ENCODE measurements at regions not wholly inside any gene's neighbourhood (a gene's known extent, or its start where the extent isn't known, plus 50 kb on each side); places are given as distances from the start of the nearest gene placed in this dataset.

DNA sequence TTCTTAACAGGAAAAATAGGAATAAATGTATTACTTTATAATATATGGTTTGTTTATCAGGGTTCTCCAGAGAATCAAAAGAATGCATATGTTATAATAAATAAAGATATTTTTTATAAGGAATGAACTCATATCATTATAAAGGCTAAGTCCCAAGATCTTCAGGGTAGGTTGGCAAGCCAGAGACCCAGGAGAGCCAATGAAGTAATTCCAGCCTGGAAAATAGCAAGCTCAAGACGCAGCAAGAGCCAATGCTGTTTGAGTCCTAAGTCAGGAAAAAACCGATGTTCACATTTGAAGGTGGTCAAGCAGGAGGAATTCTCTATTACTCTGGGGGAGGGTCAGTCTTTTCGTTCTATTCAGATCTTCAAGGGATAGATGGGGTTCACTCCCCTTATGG is 490.0 kb downstream of the PCDH20 start:
- TF ChIP-seq, protein P1, sequence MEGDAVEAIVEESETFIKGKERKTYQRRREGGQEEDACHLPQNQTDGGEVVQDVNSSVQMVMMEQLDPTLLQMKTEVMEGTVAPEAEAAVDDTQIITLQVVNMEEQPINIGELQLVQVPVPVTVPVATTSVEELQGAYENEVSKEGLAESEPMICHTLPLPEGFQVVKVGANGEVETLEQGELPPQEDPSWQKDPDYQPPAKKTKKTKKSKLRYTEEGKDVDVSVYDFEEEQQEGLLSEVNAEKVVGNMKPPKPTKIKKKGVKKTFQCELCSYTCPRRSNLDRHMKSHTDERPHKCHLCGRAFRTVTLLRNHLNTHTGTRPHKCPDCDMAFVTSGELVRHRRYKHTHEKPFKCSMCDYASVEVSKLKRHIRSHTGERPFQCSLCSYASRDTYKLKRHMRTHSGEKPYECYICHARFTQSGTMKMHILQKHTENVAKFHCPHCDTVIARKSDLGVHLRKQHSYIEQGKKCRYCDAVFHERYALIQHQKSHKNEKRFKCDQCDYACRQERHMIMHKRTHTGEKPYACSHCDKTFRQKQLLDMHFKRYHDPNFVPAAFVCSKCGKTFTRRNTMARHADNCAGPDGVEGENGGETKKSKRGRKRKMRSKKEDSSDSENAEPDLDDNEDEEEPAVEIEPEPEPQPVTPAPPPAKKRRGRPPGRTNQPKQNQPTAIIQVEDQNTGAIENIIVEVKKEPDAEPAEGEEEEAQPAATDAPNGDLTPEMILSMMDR (IDR thresholded peaks at IDR 0.05) = no peak
- no peak for TF ChIP-seq POLR2A (IDR thresholded peaks at IDR 0.05)

Data from Peyer's patch (tissue), 4 donors.